Superior temporal gyrus (tissue), 1 donor: ENCODE measurements at regions not wholly inside any gene's neighbourhood (a gene's known extent, or its start where the extent isn't known, plus 50 kb on each side); places are given as distances from the start of the nearest gene placed in this dataset.
"Not testable (repeated sequence)": the region's sequence is repeated elsewhere in the genome, so short reads cannot be mapped to it uniquely, and the experiment has no call there.

Experiments
- DNase-seq: peaks from one replicate; pipeline ENCODE4 v3.0.0-alpha.2; 2016; ENCODE audit errors: extremely low spot score

GRCh38 chr4:111954550-111954949, 190.7 kb upstream of the FAM241A start:
- no peak for DNase-seq

GRCh38 chr4:111955001-111955400, 190.3 kb upstream of the FAM241A start:
- DNase-seq, result no peak

- no peak for DNase-seq
These were observed 188.1 kb upstream of the FAM241A start for GRCh38 chr4:111957116-111957515.

GRCh38 chr4:111957997-111958396, 187.3 kb upstream of the FAM241A start:
- DNase-seq, result no peak

- DNase-seq, result no peak
These were observed 186.0 kb upstream of the FAM241A start for GRCh38 chr4:111959222-111959621.

- no peak for DNase-seq
These were observed 185.0 kb upstream of the FAM241A start for GRCh38 chr4:111960241-111960667.

- not testable (repeated sequence) for DNase-seq
These were observed 184.2 kb upstream of the FAM241A start for GRCh38 chr4:111961026-111961425.

GRCh38 chr4:111961809-111962208, 183.4 kb upstream of the FAM241A start:
- DNase-seq, result no peak

- no peak for DNase-seq
These were observed 182.0 kb upstream of the FAM241A start for GRCh38 chr4:111963158-111963700.

GRCh38 chr4:111977419-111977965, 167.8 kb upstream of the FAM241A start:
- DNase-seq, result no peak

- DNase-seq, result no peak
These were observed 165.3 kb upstream of the FAM241A start for GRCh38 chr4:111979921-111980320.

- no peak for DNase-seq
These were observed 163.2 kb upstream of the FAM241A start for GRCh38 chr4:111982089-111982488.

GRCh38 chr4:111984169-111984819, 161.0 kb upstream of the FAM241A start:
- no peak for DNase-seq

GRCh38 chr4:111985426-111985825, 159.8 kb upstream of the FAM241A start:
- no peak for DNase-seq

GRCh38 chr4:111986095-111986494, 159.2 kb upstream of the FAM241A start:
- no peak for DNase-seq

- no peak for DNase-seq
These were observed 156.7 kb upstream of the FAM241A start for GRCh38 chr4:111988514-111988913.

GRCh38 chr4:111989817-111990216, 155.4 kb upstream of the FAM241A start:
- DNase-seq, result no peak

- DNase-seq, result no peak
These were observed 154.1 kb upstream of the FAM241A start for GRCh38 chr4:111991163-111991562.

GRCh38 chr4:111991797-111992196, 153.5 kb upstream of the FAM241A start:
- DNase-seq, result no peak

- DNase-seq, result no peak
These were observed 152.7 kb upstream of the FAM241A start for GRCh38 chr4:111992351-111993168.

GRCh38 chr4:111994392-111994791, 150.9 kb upstream of the FAM241A start:
- no peak for DNase-seq

- no peak for DNase-seq
These were observed 147.5 kb upstream of the FAM241A start for GRCh38 chr4:111997785-111998184.

GRCh38 chr4:111999801-112000200, 145.5 kb upstream of the FAM241A start:
- DNase-seq, result no peak
